IMR-90 (cell line): ENCODE measurements at regions not wholly inside any gene's neighbourhood (a gene's known extent, or its start where the extent isn't known, plus 50 kb on each side); places are given as distances from the start of the nearest gene placed in this dataset.

ENCODE experiments used
- ATAC-seq: fragments of 200-7000 bp; cut with Tn5 transposase; 2 replicates; pipeline ENCODE4 v1.9.1; 2020; ENCODE audit warnings: low read depth, mild to moderate bottlenecking, moderate library complexity
- BruUV-seq: library from RNA; stranded (reverse); fragments of 400-500 nt; replicated peaks from 2 replicates; lab custom pipeline; 2021; lab: Mats Ljungman, UMichigan
- CTCF ChIA-PET: fragments of 300-600 bp; formaldehyde crosslinking; extraction: SDS; loops from one replicate; lab custom pipeline; 2021; ENCODE audit warnings: antibody characterized with exemption; lab: Yijun Ruan, JAX
- POLR2A ChIA-PET: fragments of 300-600 bp; sonication (Branson Sonifier 250); formaldehyde crosslinking; loops from one replicate; lab custom pipeline; 2022; ENCODE audit warnings: antibody characterized with exemption; ENCODE audit not compliant: unreplicated experiment; lab: Charles Lee
- DNase-seq: peaks from one replicate; pipeline ENCODE4 v3.0.0; 2013
- H2AFZ ChIP-seq: replicated peaks from 2 replicates; pipeline ENCODE3; 2013; ENCODE audit warnings: low read length, mild to moderate bottlenecking; ENCODE audit not compliant: poor library complexity
- H2AK5ac ChIP-seq: 2 replicates; pipeline ENCODE4 v1.6.1; 2013; ENCODE audit warnings: low read depth, low read length, inconsistent platforms
- H2AK9ac ChIP-seq: replicated peaks from 2 replicates; pipeline ENCODE3; 2013; ENCODE audit warnings: mild to moderate bottlenecking, low read depth, low read length, moderate library complexity; ENCODE audit not compliant: poor library complexity
- H2BK120ac ChIP-seq: 2 replicates; pipeline ENCODE4 v1.6.1; 2013; ENCODE audit warnings: low read depth, low read length, inconsistent platforms
- H2BK15ac ChIP-seq: 3 replicates; pipeline ENCODE4 v1.6.1; 2013; ENCODE audit warnings: low read depth, low read length, inconsistent platforms
- H2BK20ac ChIP-seq: 2 replicates; pipeline ENCODE4 v1.6.1; 2013; ENCODE audit warnings: low read depth, mild to moderate bottlenecking, inconsistent platforms, low read length, moderate library complexity
- H2BK5ac ChIP-seq: 2 replicates; pipeline ENCODE4 v1.6.1; 2013; ENCODE audit warnings: mild to moderate bottlenecking, low read depth, low read length, inconsistent platforms; ENCODE audit not compliant: poor library complexity, severe bottlenecking
- H3K14ac ChIP-seq: replicated peaks from 2 replicates; pipeline ENCODE4 v1.6.1; 2013; ENCODE audit warnings: low read depth, low read length, inconsistent platforms
- H3K18ac ChIP-seq: 2 replicates; pipeline ENCODE4 v1.6.1; 2013; ENCODE audit warnings: low read depth, low read length, control low read depth
- H3K23ac ChIP-seq: 2 replicates; pipeline ENCODE4 v1.6.1; 2013; ENCODE audit warnings: low read depth, low read length, inconsistent platforms
- H3K27ac ChIP-seq: 2 replicates; pipeline ENCODE4 v1.5.1; 2013; ENCODE audit warnings: mild to moderate bottlenecking, control low read depth, low read length; ENCODE audit not compliant: insufficient read depth
- H3K27me3 ChIP-seq: 2 replicates; pipeline ENCODE4 v1.6.1; 2013; ENCODE audit warnings: low read length; ENCODE audit not compliant: control insufficient read depth, insufficient read depth
- H3K36me3 ChIP-seq: 2 replicates; pipeline ENCODE4 v1.6.1; 2013; ENCODE audit warnings: low read length, mixed read lengths; ENCODE audit not compliant: control insufficient read depth, insufficient read depth
- H3K4ac ChIP-seq: 2 replicates; pipeline ENCODE4 v1.6.1; 2013; ENCODE audit warnings: low read depth, low read length, inconsistent platforms
- H3K4me1 ChIP-seq: 2 replicates; pipeline ENCODE4 v1.6.1; 2013; ENCODE audit warnings: low read length, mixed read lengths; ENCODE audit not compliant: control insufficient read depth, insufficient read depth
- H3K4me2 ChIP-seq: 2 replicates; pipeline ENCODE4 v1.6.1; 2013; ENCODE audit warnings: low read depth, mild to moderate bottlenecking, control low read depth, low read length, moderate library complexity
- H3K4me3 ChIP-seq: 2 replicates; pipeline ENCODE4 v1.5.1; 2013; ENCODE audit warnings: low read depth, mild to moderate bottlenecking, control low read depth, low read length, moderate library complexity; ENCODE audit not compliant: insufficient read depth
- H3K56ac ChIP-seq: 2 replicates; pipeline ENCODE4 v1.6.1; 2013; ENCODE audit warnings: low read length, inconsistent platforms; ENCODE audit not compliant: insufficient read depth; ENCODE audit errors: extremely low read depth
- H3K79me1 ChIP-seq, 2 experiments: 2 replicates each; pipeline ENCODE4 v1.6.1; 2013; ENCODE audit warnings: low read length in 2 of 2, inconsistent platforms in 1 of 2, low read depth in 1 of 2
- H3K9ac ChIP-seq: 2 replicates; pipeline ENCODE4 v1.6.1; 2013; ENCODE audit warnings: low read depth, low read length, control low read depth
- H3K9me1 ChIP-seq: 2 replicates; pipeline ENCODE4 v1.6.1; 2013; ENCODE audit warnings: low read length, inconsistent platforms; ENCODE audit not compliant: insufficient read depth
- H3K9me3 ChIP-seq: 2 replicates; pipeline ENCODE4 v1.6.1; 2013; ENCODE audit warnings: low read length; ENCODE audit not compliant: control insufficient read depth, insufficient read depth
- H4K20me1 ChIP-seq: 2 replicates; pipeline ENCODE4 v1.6.1; 2013; ENCODE audit warnings: low read length, inconsistent platforms; ENCODE audit not compliant: insufficient read depth
- H4K5ac ChIP-seq: 2 replicates; pipeline ENCODE4 v1.6.1; 2013; ENCODE audit warnings: mild to moderate bottlenecking, low read depth, low read length, control low read depth
- H4K8ac ChIP-seq, 2 experiments: 2 replicates each; pipeline ENCODE4 v1.6.1; 2013; ENCODE audit warnings: low read depth in 2 of 2, low read length in 2 of 2, control low read depth in 1 of 2, inconsistent platforms in 1 of 2
- H4K91ac ChIP-seq: 2 replicates; pipeline ENCODE4 v1.6.1; 2013; ENCODE audit warnings: low read depth, low read length, inconsistent platforms; ENCODE audit not compliant: insufficient read depth
- BHLHE40 ChIP-seq: fragments of 150-350 bp; IDR thresholded peaks from 2 replicates; pipeline ENCODE4 v1.6.1; 2016; ENCODE audit warnings: mild to moderate bottlenecking, low read depth, low read length
- CEBPB ChIP-seq: IDR thresholded peaks from 2 replicates; pipeline ENCODE4 v1.6.1; 2012; ENCODE audit warnings: low read depth, low read length, improper control_type of control experiment
- CHD1 ChIP-seq: IDR thresholded peaks from 2 replicates; pipeline ENCODE4 v1.6.1; 2012; ENCODE audit warnings: low read depth, low read length, improper control_type of control experiment
- CTCF ChIP-seq: conservative IDR thresholded peaks from 2 replicates; pipeline ENCODE4 v1.5.1; 2012; ENCODE audit warnings: mild to moderate bottlenecking, low read depth, low read length, improper control_type of control experiment
- ELK1 ChIP-seq: fragments of 150-350 bp; IDR thresholded peaks from 2 replicates; pipeline ENCODE4 v1.6.1; 2016; ENCODE audit warnings: low read depth, mild to moderate bottlenecking, low read length, moderate library complexity, borderline replicate concordance
- FOS ChIP-seq: fragments of 150-350 bp; IDR thresholded peaks from 2 replicates; pipeline ENCODE4 v1.6.1; 2016; ENCODE audit warnings: low read depth, low read length
- MAFK ChIP-seq: IDR thresholded peaks from 2 replicates; pipeline ENCODE4 v1.6.1; 2012; ENCODE audit warnings: low read depth, low read length, improper control_type of control experiment
- MAZ ChIP-seq: IDR thresholded peaks from 2 replicates; pipeline ENCODE4 v1.6.1; 2012; ENCODE audit warnings: low read depth, mild to moderate bottlenecking, low read length, improper control_type of control experiment, moderate library complexity, borderline replicate concordance
- MXI1 ChIP-seq: IDR thresholded peaks from 2 replicates; pipeline ENCODE4 v1.6.1; 2012; ENCODE audit warnings: low read depth, mild to moderate bottlenecking, low read length, moderate library complexity, borderline replicate concordance
- NFE2L2 ChIP-seq: fragments of 150-350 bp; IDR thresholded peaks from 2 replicates; pipeline ENCODE4 v1.6.1; 2016; ENCODE audit warnings: low read depth, mild to moderate bottlenecking, low read length
- POLR2A ChIP-seq: IDR thresholded peaks from 2 replicates; pipeline ENCODE4 v1.6.1; 2012; ENCODE audit warnings: mild to moderate bottlenecking, low read depth, low read length
- RAD21 ChIP-seq: IDR thresholded peaks from 2 replicates; pipeline ENCODE4 v1.6.1; 2012; ENCODE audit warnings: low read length, improper control_type of control experiment
- RCOR1 ChIP-seq: IDR thresholded peaks from 2 replicates; pipeline ENCODE4 v1.6.1; 2012; ENCODE audit warnings: mild to moderate bottlenecking, low read length, improper control_type of control experiment; ENCODE audit not compliant: insufficient replicate concordance
- RFX5 ChIP-seq: IDR thresholded peaks from 2 replicates; pipeline ENCODE4 v1.8.0; 2012; ENCODE audit warnings: low read depth, mild to moderate bottlenecking, low read length, moderate library complexity
- SMC3 ChIP-seq: fragments of 150-350 bp; IDR thresholded peaks from 2 replicates; pipeline ENCODE4 v1.6.1; 2016; ENCODE audit warnings: low read depth, mild to moderate bottlenecking, antibody characterized with exemption, low read length, moderate library complexity
- USF2 ChIP-seq: fragments of 150-350 bp; IDR thresholded peaks from 2 replicates; pipeline ENCODE4 v1.6.1; 2017; ENCODE audit warnings: mild to moderate bottlenecking, antibody characterized with exemption, low read length, low read depth
- WGBS, 2 experiments: methylation state at CpG; one replicate each; pipeline versions ENCODE4 v1.1.5 to v1.1.7; 2013; ENCODE audit warnings: missing lambda C conversion rate in 2 of 2; ENCODE audit not compliant: insufficient read length in 1 of 2; ENCODE audit errors: extremely low coverage in 2 of 2; 5-methylcytosine and 5-hydroxymethylcytosine counted together
- dilution Hi-C: fragments of 300-500 bp; cut with HindIII; formaldehyde crosslinking; loops from one replicate; pipeline ENCODE4 v1.14.3; 2018; ENCODE audit warnings: low sequenced_read_pairs; ENCODE audit not compliant: unreplicated experiment
- in situ Hi-C: fragments of 300-500 bp; cut with MboI; formaldehyde crosslinking; loops from 3 replicates; pipeline ENCODE4 v1.14.3; 2019; ENCODE audit warnings: low sequenced_read_pairs, inconsistent platforms, mixed read lengths
- intact Hi-C: fragments of 100-400 bp; cut with micrococcal nuclease; formaldehyde crosslinking; loops from 2 replicates; pipeline ENCODE4 v1.10.0; 2022

- no peak overlapping the region for H3K27ac ChIP-seq
- no TSS peak for BruUV-seq
- H3K9me1 ChIP-seq, result no peaks in the 10 kb centered on the region
- no peak overlapping the region for H4K8ac ChIP-seq
- H2BK20ac ChIP-seq, result no peak overlapping the region
- H2AK5ac ChIP-seq, result no peak overlapping the region
- H3K56ac ChIP-seq, result no peak overlapping the region
- no peak overlapping the region for H3K4me2 ChIP-seq
- H2BK15ac ChIP-seq, result no peak overlapping the region
- intact Hi-C loops, result no loop called here
- H4K5ac ChIP-seq, result no peak overlapping the region
- no peak overlapping the region for H3K23ac ChIP-seq
- H3K4ac ChIP-seq, result no peak overlapping the region
- ChIA-PET CTCF (no interaction called here), POLR2A (no interaction called here)
- no peak overlapping the region for H3K18ac ChIP-seq
- H3K27me3 ChIP-seq, result no peaks in the 10 kb centered on the region
- no peaks in the 10 kb centered on the region for H3K9me3 ChIP-seq
- no peak overlapping the region for H2AFZ ChIP-seq
- dilution Hi-C loops, result no loop called here
- no peak for ATAC-seq
- H2BK120ac ChIP-seq, result no peak overlapping the region
- H2BK5ac ChIP-seq, result no peak overlapping the region
- TF ChIP-seq SMC3 (no peak), MXI1 (no peak), MAFK (no peak), RFX5 (no peak), FOS (no peak), BHLHE40 (no peak), CHD1 (no peak), RAD21 (no peak), RCOR1 (no peak), NFE2L2 (no peak), USF2 (no peak), POLR2A (no peak), MAZ (no peak), ELK1 (no peak), CEBPB (no peak), CTCF (no peak)
- no peaks in the 10 kb centered on the region for H4K20me1 ChIP-seq
- H3K9ac ChIP-seq, result no peak overlapping the region
- H2AK9ac ChIP-seq, result no peak overlapping the region
- no peak overlapping the region for H3K14ac ChIP-seq
- no peak overlapping the region for H3K4me3 ChIP-seq
- in situ Hi-C loops, result no loop called here
- no peaks in the 10 kb centered on the region for H3K36me3 ChIP-seq
- no peak overlapping the region for H4K91ac ChIP-seq
- H3K79me1 ChIP-seq, result no peaks in the 10 kb centered on the region
- WGBS, 2 experiments, result no CpG with 5 or more reads among the region's 2 CpGs
- H3K4me1 ChIP-seq, result no peaks in the 10 kb centered on the region
- no peak for DNase-seq
Observed at GRCh38 chr1:68805097-68805641, 308.3 kb upstream of the DEPDC1 start.
